Loucy (cell line): ENCODE measurements at regions not wholly inside any gene's neighbourhood (a gene's known extent, or its start where the extent isn't known, plus 50 kb on each side); places are given as distances from the start of the nearest gene placed in this dataset.

Experiments used
- H2AFZ ChIP-seq: fragments of 200-600 bp; sonication (generic); 2 replicates; pipeline ENCODE4 v1.6.0; 2016; ENCODE audit warnings: antibody characterized with exemption, mild to moderate bottlenecking, low read length, moderate library complexity
- H3F3A ChIP-seq: fragments of 200-600 bp; 2 replicates; pipeline ENCODE4 v1.6.0; 2016; ENCODE audit warnings: antibody characterized with exemption, low read depth, mild to moderate bottlenecking
- H3K27me3 ChIP-seq: fragments of 200-600 bp; sonication (generic); 2 replicates; pipeline ENCODE4 v1.6.1; 2014; ENCODE audit warnings: low read length, mild to moderate bottlenecking; ENCODE audit not compliant: insufficient read depth, poor library complexity, severe bottlenecking
- H3K36me3 ChIP-seq: fragments of 200-600 bp; sonication (generic); 2 replicates; pipeline ENCODE4 v1.6.1; 2016; ENCODE audit warnings: low read length; ENCODE audit not compliant: insufficient read depth
- H3K4me1 ChIP-seq: fragments of 200-600 bp; sonication (generic); 2 replicates; pipeline ENCODE4 v1.5.1; 2014; ENCODE audit warnings: low read length, mild to moderate bottlenecking; ENCODE audit not compliant: insufficient read depth, poor library complexity, severe bottlenecking
- H3K4me2 ChIP-seq: fragments of 200-600 bp; sonication (generic); 2 replicates; pipeline ENCODE4 v1.6.0; 2014; ENCODE audit warnings: antibody characterized with exemption, low read length, low read depth, mild to moderate bottlenecking; ENCODE audit not compliant: poor library complexity, severe bottlenecking
- H3K4me3 ChIP-seq: fragments of 200-600 bp; sonication (generic); 2 replicates; pipeline ENCODE4 v1.5.1; 2014; ENCODE audit warnings: low read length, mild to moderate bottlenecking, mixed read lengths; ENCODE audit not compliant: poor library complexity, severe bottlenecking
- H3K79me2 ChIP-seq: fragments of 200-600 bp; sonication (generic); 2 replicates; pipeline ENCODE4 v1.6.1; 2014; ENCODE audit warnings: low read length; ENCODE audit not compliant: insufficient read depth
- H3K9ac ChIP-seq: fragments of 200-600 bp; sonication (generic); 2 replicates; pipeline ENCODE4 v1.6.0; 2014; ENCODE audit warnings: mild to moderate bottlenecking, low read depth, low read length, moderate library complexity; ENCODE audit not compliant: poor library complexity, severe bottlenecking
- H3K9me2 ChIP-seq: fragments of 200-600 bp; sonication (generic); replicated peaks from 2 replicates; pipeline ENCODE4 v1.6.1; 2016; ENCODE audit warnings: low read depth, low read length, mixed read lengths
- H3K9me3 ChIP-seq: fragments of 200-600 bp; sonication (generic); 2 replicates; pipeline ENCODE4 v1.6.1; 2014; ENCODE audit warnings: mild to moderate bottlenecking, antibody characterized with exemption, low read length, low read depth; ENCODE audit not compliant: insufficient read depth
- H4K20me1 ChIP-seq: fragments of 200-600 bp; sonication (generic); 2 replicates; pipeline ENCODE4 v1.6.0; 2014; ENCODE audit warnings: antibody characterized with exemption, low read length, mild to moderate bottlenecking; ENCODE audit not compliant: insufficient read depth, poor library complexity, severe bottlenecking
- EZH2phosphoT487 ChIP-seq: fragments of 200-600 bp; IDR thresholded peaks from 2 replicates; pipeline ENCODE4 v1.6.1; 2018; ENCODE audit warnings: antibody characterized with exemption, mild to moderate bottlenecking, moderate library complexity, borderline replicate concordance
- TF ChIP-seq, protein P1 (sequence below): fragments of 200-600 bp; sonication (generic); conservative IDR thresholded peaks from 2 replicates; pipeline ENCODE4 v1.5.1; 2014; ENCODE audit warnings: mild to moderate bottlenecking, antibody characterized with exemption, low read length

- Histone ChIP-seq H3K9ac (no peak overlapping the region), H3K9me3 (no peaks in the 10 kb centered on the region), H3K79me2 (no peaks in the 10 kb centered on the region), H3K9me2 (no peaks in the 10 kb centered on the region), H3F3A (no peaks in the 10 kb centered on the region), H3K27me3 (no peaks in the 10 kb centered on the region), H3K4me2 (no peak overlapping the region), H3K4me3 (no peak overlapping the region), H3K4me1 (no peaks in the 10 kb centered on the region), H3K36me3 (no peaks in the 10 kb centered on the region), H4K20me1 (no peaks in the 10 kb centered on the region), H2AFZ (no peak overlapping the region)
- no peak for TF ChIP-seq EZH2phosphoT487
- TF ChIP-seq, protein P1, sequence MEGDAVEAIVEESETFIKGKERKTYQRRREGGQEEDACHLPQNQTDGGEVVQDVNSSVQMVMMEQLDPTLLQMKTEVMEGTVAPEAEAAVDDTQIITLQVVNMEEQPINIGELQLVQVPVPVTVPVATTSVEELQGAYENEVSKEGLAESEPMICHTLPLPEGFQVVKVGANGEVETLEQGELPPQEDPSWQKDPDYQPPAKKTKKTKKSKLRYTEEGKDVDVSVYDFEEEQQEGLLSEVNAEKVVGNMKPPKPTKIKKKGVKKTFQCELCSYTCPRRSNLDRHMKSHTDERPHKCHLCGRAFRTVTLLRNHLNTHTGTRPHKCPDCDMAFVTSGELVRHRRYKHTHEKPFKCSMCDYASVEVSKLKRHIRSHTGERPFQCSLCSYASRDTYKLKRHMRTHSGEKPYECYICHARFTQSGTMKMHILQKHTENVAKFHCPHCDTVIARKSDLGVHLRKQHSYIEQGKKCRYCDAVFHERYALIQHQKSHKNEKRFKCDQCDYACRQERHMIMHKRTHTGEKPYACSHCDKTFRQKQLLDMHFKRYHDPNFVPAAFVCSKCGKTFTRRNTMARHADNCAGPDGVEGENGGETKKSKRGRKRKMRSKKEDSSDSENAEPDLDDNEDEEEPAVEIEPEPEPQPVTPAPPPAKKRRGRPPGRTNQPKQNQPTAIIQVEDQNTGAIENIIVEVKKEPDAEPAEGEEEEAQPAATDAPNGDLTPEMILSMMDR = no peak
Observed at GRCh38 chr4:135770505-135770904, 1568.9 kb upstream of the PABPC4L start.

DNA sequence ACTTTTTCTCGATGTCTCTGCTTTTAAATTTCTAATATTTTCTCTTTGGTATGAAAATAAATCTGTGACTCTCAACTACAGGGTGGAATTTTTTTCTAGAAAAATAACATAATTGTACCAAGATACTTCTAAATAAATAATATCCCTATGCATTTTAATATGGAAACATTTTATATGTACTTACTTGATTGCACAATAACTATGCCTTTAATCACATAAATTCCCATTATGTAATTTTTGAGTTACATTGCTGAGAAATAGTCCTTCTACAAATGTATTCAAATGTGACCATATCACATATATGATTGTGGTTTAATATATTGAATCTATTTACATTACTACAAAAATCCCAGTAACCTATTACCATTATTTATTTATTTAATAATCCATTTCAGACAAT is 1543.3 kb upstream of the PABPC4L start:
- no peak overlapping the region for H3K4me2 ChIP-seq
- H3K9me3 ChIP-seq = no peaks in the 10 kb centered on the region
- no peak overlapping the region for H2AFZ ChIP-seq
- no peaks in the 10 kb centered on the region for H3K27me3 ChIP-seq
- no peaks in the 10 kb centered on the region for H3K79me2 ChIP-seq
- no peaks in the 10 kb centered on the region for H3K9me2 ChIP-seq
- TF ChIP-seq EZH2phosphoT487 = no peak
- TF ChIP-seq, protein P1 = no peak
- no peaks in the 10 kb centered on the region for H3F3A ChIP-seq
- no peak overlapping the region for H3K9ac ChIP-seq
- no peaks in the 10 kb centered on the region for H3K36me3 ChIP-seq
- no peaks in the 10 kb centered on the region for H4K20me1 ChIP-seq
- H3K4me3 ChIP-seq = no peak overlapping the region
- no peaks in the 10 kb centered on the region for H3K4me1 ChIP-seq

DNA sequence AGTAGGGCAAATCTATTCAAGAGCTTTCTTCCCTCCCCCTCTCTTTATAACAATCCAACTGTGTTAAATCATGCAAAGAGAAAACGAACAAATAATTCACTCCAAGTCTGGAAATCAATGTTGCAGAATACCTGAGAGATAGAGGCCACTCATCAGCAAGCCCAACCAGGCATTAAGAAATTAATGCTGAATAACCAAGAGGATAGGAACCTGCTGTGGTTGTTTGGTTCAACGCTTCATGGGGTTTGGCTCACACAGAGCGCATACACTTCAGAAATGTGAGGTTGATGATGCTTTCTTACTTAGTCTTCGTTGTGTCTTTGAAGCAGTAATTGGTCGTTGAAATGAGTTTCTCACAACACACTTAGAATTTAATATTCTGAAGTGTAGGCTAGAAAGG is 1540.0 kb upstream of the PABPC4L start:
- H3K79me2 ChIP-seq = no peaks in the 10 kb centered on the region
- no peak overlapping the region for H3K4me2 ChIP-seq
- H3K9me3 ChIP-seq = no peaks in the 10 kb centered on the region
- H3K36me3 ChIP-seq = no peaks in the 10 kb centered on the region
- H3K9ac ChIP-seq = no peak overlapping the region
- no peaks in the 10 kb centered on the region for H3F3A ChIP-seq
- H3K27me3 ChIP-seq = no peaks in the 10 kb centered on the region
- H2AFZ ChIP-seq = no peak overlapping the region
- H3K9me2 ChIP-seq = no peaks in the 10 kb centered on the region
- no peak for TF ChIP-seq EZH2phosphoT487
- TF ChIP-seq, protein P1 = no peak
- no peak overlapping the region for H3K4me3 ChIP-seq
- H4K20me1 ChIP-seq = no peaks in the 10 kb centered on the region
- H3K4me1 ChIP-seq = no peaks in the 10 kb centered on the region
